Cardiac muscle cell (in vitro differentiated cells and primary cell): ENCODE measurements at regions not wholly inside any gene's neighbourhood (a gene's known extent, or its start where the extent isn't known, plus 50 kb on each side); places are given as distances from the start of the nearest gene placed in this dataset.
A peak's percentile ranks its signal among the peaks of the same experiment; 100 is the strongest.

Experiments
- DNase-seq, 2 donors: peaks; one replicate each; pipeline versions ENCODE4 v3.0.0 to v3.0.0-alpha.2; 2010 to 2017; ENCODE audit warnings: low read depth in 1 of 2, low spot score in 1 of 2
- H3K27ac ChIP-seq: fragments of 200-600 bp; sonication (generic); 2 replicates; pipeline ENCODE4 v1.5.1; 2016
- H3K27me3 ChIP-seq: fragments of 200-600 bp; sonication (generic); 2 replicates; pipeline ENCODE4 v1.6.0; 2016; ENCODE audit warnings: control low read depth
- H3K36me3 ChIP-seq: fragments of 200-600 bp; sonication (generic); 2 replicates; pipeline ENCODE4 v1.5.1; 2016; ENCODE audit warnings: control low read depth
- H3K4me1 ChIP-seq: fragments of 200-600 bp; sonication (generic); 2 replicates; pipeline ENCODE4 v1.8.1; 2017; ENCODE audit warnings: low read depth, mild to moderate bottlenecking, mixed run types
- H3K4me3 ChIP-seq: fragments of 200-600 bp; sonication (generic); 2 replicates; pipeline ENCODE4 v1.5.1; 2016; ENCODE audit warnings: mild to moderate bottlenecking
- H3K9me3 ChIP-seq: fragments of 200-600 bp; sonication (generic); 2 replicates; pipeline ENCODE4 v1.5.1; 2017; ENCODE audit warnings: low read depth, mild to moderate bottlenecking, control low read depth
- CTCF ChIP-seq: IDR thresholded peaks from 2 replicates; pipeline ENCODE4 v1.5.1; 2012; ENCODE audit warnings: low read depth, mild to moderate bottlenecking, low read length

- Histone ChIP-seq H3K9me3 (no peaks in the 10 kb centered on the region), H3K36me3 (no peaks in the 10 kb centered on the region), H3K4me1 (peaks cover 8% of the 10 kb centered on the region), H3K27me3 (no peaks in the 10 kb centered on the region), H3K27ac (no peak overlapping the region), H3K4me3 (no peak overlapping the region)
- no peak for TF ChIP-seq CTCF
- DNase-seq = peak in 1 of 2 donors; percentile 21
These were observed 311.3 kb upstream of the NT5C1B start for GRCh38 chr2:18900691-18901141.

GRCh38 chr2:18899725-18900124 lies 310.4 kb upstream of the NT5C1B start:
- TF ChIP-seq CTCF = no peak

GRCh38 chr2:18898271-18898670 lies 308.9 kb upstream of the NT5C1B start:
- DNase-seq = no peak
- Histone ChIP-seq H3K4me3 (no peak overlapping the region), H3K4me1 (peaks cover 8% of the 10 kb centered on the region), H3K27me3 (no peaks in the 10 kb centered on the region), H3K27ac (no peak overlapping the region), H3K36me3 (no peaks in the 10 kb centered on the region), H3K9me3 (no peaks in the 10 kb centered on the region)
- TF ChIP-seq CTCF = no peak

More at GRCh38 chr2:18899725-18900124, 310.4 kb upstream of the NT5C1B start:
- Histone ChIP-seq H3K9me3 (no peaks in the 10 kb centered on the region), H3K27ac (no peak overlapping the region), H3K27me3 (no peaks in the 10 kb centered on the region), H3K36me3 (no peaks in the 10 kb centered on the region), H3K4me1 (peaks cover 8% of the 10 kb centered on the region), H3K4me3 (no peak overlapping the region)
- DNase-seq = no peak

GRCh38 chr2:18896125-18896764 lies 306.9 kb upstream of the NT5C1B start:
- no peaks in the 10 kb centered on the region for H3K27me3 ChIP-seq
- no peaks in the 10 kb centered on the region for H3K9me3 ChIP-seq
- peaks cover 8% of the 10 kb centered on the region for H3K4me1 ChIP-seq
- no peak for TF ChIP-seq CTCF
- no peak overlapping the region for H3K4me3 ChIP-seq
- H3K27ac ChIP-seq = no peak overlapping the region
- DNase-seq = peak in 1 of 2 donors; percentile 29
- H3K36me3 ChIP-seq = no peaks in the 10 kb centered on the region

- no peak for TF ChIP-seq CTCF
- Histone ChIP-seq H3K4me3 (no peak overlapping the region), H3K9me3 (no peaks in the 10 kb centered on the region), H3K27me3 (no peaks in the 10 kb centered on the region), H3K36me3 (no peaks in the 10 kb centered on the region), H3K27ac (no peak overlapping the region), H3K4me1 (peaks cover 8% of the 10 kb centered on the region)
- no peak for DNase-seq
These were observed 302.4 kb upstream of the NT5C1B start for GRCh38 chr2:18891600-18892345.
